Activated naive CD4-positive, alpha-beta T cell treated with anti-CD3 and anti-CD28 coated beads, Interleukin-2, amount 50 U/mL, for 24 hours (primary cell): ENCODE measurements at regions not wholly inside any gene's neighbourhood (a gene's known extent, or its start where the extent isn't known, plus 50 kb on each side); places are given as distances from the start of the nearest gene placed in this dataset.

Source experiments
- H3K27ac Mint-ChIP-seq: one replicate; pipeline ENCODE4 v1.8.0; 2021; ENCODE audit warnings: mild to moderate bottlenecking, mixed read lengths
- H3K27me3 Mint-ChIP-seq: one replicate; pipeline ENCODE4 v1.8.0; 2021; ENCODE audit warnings: mixed read lengths
- H3K36me3 Mint-ChIP-seq: one replicate; pipeline ENCODE4 v1.8.0; 2021; ENCODE audit warnings: mixed read lengths
- H3K4me1 Mint-ChIP-seq: one replicate; pipeline ENCODE4 v1.8.0; 2021; ENCODE audit warnings: mixed read lengths
- H3K4me3 Mint-ChIP-seq: one replicate; pipeline ENCODE4 v1.8.0; 2021; ENCODE audit warnings: mild to moderate bottlenecking, mixed read lengths
- H3K9me3 Mint-ChIP-seq: one replicate; pipeline ENCODE4 v1.8.0; 2021; ENCODE audit warnings: mixed read lengths

DNA sequence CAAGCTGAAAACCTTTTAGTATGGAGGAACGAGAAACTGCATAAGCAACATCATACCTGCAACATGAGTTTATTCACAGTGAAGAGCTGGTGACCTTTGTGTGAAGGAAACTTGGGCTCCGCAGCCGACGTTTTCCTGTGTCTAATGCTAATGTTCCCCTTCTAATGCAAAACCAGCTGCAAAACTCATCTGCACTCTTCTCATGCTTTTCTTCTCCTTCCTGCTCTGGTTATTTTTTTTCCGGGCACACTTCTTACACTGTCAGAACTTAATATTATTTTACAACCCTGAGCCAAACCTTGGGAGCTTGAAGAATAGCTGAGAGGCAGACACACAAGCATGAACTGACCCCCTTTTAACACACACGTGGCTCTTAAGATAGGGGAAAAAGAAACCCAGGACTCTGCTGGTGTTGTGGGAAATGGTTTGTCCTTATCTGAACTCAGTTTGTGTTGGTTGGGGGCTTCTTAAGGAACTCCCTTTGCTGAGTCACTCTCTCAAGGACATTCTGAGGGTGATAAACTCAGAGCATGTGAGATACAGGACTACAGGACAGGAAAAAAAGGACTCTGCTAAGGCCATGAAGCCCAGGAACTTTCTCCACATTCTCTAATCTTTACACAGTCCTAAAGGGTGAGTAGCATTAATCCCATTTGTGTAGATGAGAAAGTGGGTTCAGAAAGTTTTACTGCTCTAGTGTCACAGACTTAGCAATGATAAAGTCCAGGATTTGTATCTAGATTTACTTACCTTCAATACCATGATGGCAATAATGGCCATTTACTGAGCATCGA, 439.3 kb upstream of the TRIB2 start:
- H3K4me3 Mint-ChIP-seq = peak overlapping the region; percentile 7
- H3K27me3 Mint-ChIP-seq = no peaks in the 10 kb centered on the region
- peaks cover 2% of the 10 kb centered on the region for H3K36me3 Mint-ChIP-seq
- H3K27ac Mint-ChIP-seq = no peak overlapping the region
- no peaks in the 10 kb centered on the region for H3K9me3 Mint-ChIP-seq
- H3K4me1 Mint-ChIP-seq = peaks cover 19% of the 10 kb centered on the region

GRCh38 chr2:12278217-12278750, 438.5 kb upstream of the TRIB2 start:
- Mint-ChIP-seq H3K27ac (no peak overlapping the region), H3K4me3 (no peak overlapping the region), H3K27me3 (no peaks in the 10 kb centered on the region), H3K9me3 (no peaks in the 10 kb centered on the region), H3K4me1 (peaks cover 16% of the 10 kb centered on the region), H3K36me3 (peaks cover 2% of the 10 kb centered on the region)

DNA sequence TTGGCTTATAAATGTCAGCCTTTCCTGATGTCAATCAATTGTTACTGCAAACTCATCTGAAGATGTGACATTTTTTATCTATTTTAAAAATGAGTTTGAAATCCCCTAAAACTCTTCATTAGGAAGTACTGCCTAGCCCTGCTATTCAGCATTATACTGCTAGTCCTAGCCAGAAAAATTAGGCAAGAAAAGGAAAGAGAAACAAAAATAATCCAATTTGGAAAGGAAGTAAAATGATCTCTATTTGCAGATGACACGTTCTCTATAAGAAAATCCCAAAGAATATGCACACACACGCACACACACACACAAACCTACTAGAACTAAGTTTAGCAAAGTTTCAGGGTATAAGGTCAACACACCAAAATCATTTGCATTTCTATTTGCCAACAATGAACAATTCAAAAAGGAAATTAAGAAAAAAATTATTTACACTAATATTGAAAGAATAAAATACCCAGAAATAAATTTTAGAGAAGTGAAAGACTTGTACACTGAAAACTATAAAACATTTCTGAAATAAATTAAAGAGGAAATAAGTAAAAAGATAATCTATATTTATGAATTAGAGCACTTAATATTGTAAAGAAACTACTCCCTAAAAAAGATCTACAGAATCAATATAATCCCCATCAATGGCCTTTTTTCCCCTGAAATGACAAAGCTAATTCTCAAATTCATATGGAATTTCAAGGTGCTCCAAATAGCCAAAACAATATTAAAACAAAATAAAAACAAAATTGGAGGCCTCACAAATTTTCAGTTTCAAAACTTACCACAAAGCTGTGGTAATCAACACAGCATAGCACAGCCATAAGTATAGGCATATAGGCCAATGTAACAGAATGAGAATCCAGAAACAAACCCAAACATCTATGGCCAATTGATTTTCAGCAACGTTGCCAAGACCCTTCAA, 433.7 kb upstream of the TRIB2 start:
- Mint-ChIP-seq H3K4me1 (peaks cover 33% of the 10 kb centered on the region), H3K36me3 (no peaks in the 10 kb centered on the region), H3K27ac (no peak overlapping the region), H3K9me3 (no peaks in the 10 kb centered on the region), H3K4me3 (no peak overlapping the region), H3K27me3 (no peaks in the 10 kb centered on the region)

DNA sequence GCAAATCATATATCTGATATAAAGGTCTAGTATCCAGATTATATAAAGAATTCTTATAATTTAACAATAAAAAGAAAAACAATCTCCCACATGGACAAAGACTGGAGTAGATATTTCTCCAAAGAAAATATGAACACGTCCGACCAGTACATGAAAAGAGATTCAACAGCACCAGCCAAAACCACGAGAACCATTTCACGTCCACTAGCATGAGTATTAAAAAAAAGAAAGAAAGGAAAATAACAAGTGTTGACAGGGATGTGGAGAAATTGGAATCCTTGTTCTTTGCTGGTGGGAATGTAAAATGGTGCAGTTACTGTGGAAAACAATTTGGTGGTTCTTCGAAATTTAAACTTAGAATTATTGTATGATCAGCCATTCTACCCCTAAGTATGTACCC, 432.7 kb upstream of the TRIB2 start:
- H3K4me1 Mint-ChIP-seq = peaks cover 33% of the 10 kb centered on the region
- no peak overlapping the region for H3K4me3 Mint-ChIP-seq
- no peaks in the 10 kb centered on the region for H3K36me3 Mint-ChIP-seq
- H3K27ac Mint-ChIP-seq = no peak overlapping the region
- no peaks in the 10 kb centered on the region for H3K9me3 Mint-ChIP-seq
- H3K27me3 Mint-ChIP-seq = no peaks in the 10 kb centered on the region

DNA sequence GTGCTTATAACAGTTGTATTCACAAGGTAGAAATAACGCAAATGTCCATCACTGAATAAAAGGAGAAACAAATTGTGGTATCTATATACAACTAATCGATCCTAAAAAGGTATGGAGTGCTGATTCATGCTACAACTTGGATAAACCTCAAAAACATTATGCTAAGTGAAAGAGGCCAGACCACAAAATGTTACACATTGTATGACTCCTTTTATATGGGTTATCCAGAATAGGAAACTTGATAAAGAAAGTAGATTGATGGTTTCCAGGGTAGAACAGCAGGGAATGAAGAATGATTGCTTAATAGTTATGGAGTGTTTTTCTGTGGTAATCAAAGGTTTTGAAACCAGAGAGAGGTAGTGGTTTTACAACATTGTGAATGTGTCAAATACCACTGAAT, 432.2 kb upstream of the TRIB2 start:
- peak overlapping the region; percentile 68 for H3K27ac Mint-ChIP-seq

GRCh38 chr2:12286347-12286746, 430.4 kb upstream of the TRIB2 start:
- H3K4me1 Mint-ChIP-seq = peaks cover 28% of the 10 kb centered on the region
- H3K36me3 Mint-ChIP-seq = no peaks in the 10 kb centered on the region
- H3K4me3 Mint-ChIP-seq = no peak overlapping the region
- no peaks in the 10 kb centered on the region for H3K27me3 Mint-ChIP-seq
- H3K9me3 Mint-ChIP-seq = peaks cover 3% of the 10 kb centered on the region
- no peak overlapping the region for H3K27ac Mint-ChIP-seq

More for the DNA sequence above, 432.2 kb upstream of the TRIB2 start:
- H3K36me3 Mint-ChIP-seq = no peaks in the 10 kb centered on the region
- no peak overlapping the region for H3K4me3 Mint-ChIP-seq
- no peaks in the 10 kb centered on the region for H3K27me3 Mint-ChIP-seq
- H3K9me3 Mint-ChIP-seq = no peaks in the 10 kb centered on the region
- peaks cover 33% of the 10 kb centered on the region for H3K4me1 Mint-ChIP-seq

DNA sequence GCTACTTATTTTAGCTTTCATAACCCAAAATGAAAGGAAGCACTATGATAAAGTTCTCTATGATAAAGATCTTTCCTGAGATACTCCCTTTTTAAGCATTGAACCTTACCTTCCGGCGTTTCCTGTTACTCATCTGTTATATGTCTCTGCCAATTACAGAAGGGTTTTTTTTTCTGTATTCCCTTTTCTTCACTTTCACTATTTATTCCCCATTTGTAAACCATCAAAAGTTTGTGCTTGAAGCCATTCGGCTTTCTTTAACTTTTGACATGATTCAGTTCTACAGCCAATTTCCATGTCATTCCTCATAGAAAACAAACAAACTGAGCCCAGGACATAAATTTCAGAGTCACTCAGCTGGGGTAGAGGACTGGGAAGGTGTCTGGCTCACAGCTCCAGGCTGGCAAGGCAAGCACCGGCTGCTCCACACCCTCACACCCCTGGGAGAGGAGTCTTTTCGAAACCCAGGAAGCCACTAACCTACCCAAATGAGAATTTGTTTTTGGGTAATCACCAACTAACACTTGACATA, 429.4 kb upstream of the TRIB2 start:
- H3K27me3 Mint-ChIP-seq = no peaks in the 10 kb centered on the region
- peaks cover 28% of the 10 kb centered on the region for H3K4me1 Mint-ChIP-seq
- H3K36me3 Mint-ChIP-seq = no peaks in the 10 kb centered on the region

GRCh38 chr2:12288048-12288447, 428.7 kb upstream of the TRIB2 start:
- H3K27me3 Mint-ChIP-seq = no peaks in the 10 kb centered on the region
- H3K4me1 Mint-ChIP-seq = peaks cover 28% of the 10 kb centered on the region
- H3K4me3 Mint-ChIP-seq = no peak overlapping the region
- peaks cover 3% of the 10 kb centered on the region for H3K9me3 Mint-ChIP-seq
- H3K36me3 Mint-ChIP-seq = no peaks in the 10 kb centered on the region
- H3K27ac Mint-ChIP-seq = no peak overlapping the region

More for the DNA sequence above, 429.4 kb upstream of the TRIB2 start:
- H3K9me3 Mint-ChIP-seq = peaks cover 3% of the 10 kb centered on the region
- no peak overlapping the region for H3K27ac Mint-ChIP-seq
- no peak overlapping the region for H3K4me3 Mint-ChIP-seq

DNA sequence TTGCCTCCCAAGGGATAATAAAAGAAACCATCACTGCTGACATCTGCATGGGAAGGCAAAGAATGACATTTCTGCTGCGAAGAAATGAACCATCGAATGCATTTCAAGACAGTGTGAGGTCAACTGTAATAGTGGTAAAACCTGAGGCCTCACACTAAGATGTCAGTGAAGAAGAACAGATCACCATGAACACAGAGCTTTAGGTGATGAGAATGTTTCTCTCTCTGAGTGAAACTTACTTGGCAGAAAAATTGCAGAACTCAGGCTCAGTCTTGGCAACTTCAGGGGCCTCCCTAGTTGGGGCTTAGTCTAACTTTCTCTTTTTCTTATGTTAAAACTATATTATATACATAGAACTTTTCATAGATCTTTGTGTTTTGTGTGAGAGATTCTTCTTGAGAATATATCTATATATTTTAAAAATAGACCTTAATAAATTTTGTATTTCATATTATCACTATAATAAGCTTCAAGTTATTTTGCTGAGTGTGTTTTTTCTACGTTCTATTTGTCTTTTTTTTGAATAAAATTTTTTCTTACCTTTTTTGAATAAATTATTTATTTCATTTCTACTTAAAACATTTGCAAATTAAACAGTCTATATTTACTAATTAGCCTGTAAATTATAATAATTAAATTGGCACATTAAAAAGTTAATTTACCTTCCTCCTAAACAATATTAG, 427.5 kb upstream of the TRIB2 start:
- Mint-ChIP-seq H3K27ac (no peak overlapping the region), H3K36me3 (no peaks in the 10 kb centered on the region), H3K4me1 (peaks cover 36% of the 10 kb centered on the region), H3K4me3 (no peak overlapping the region), H3K27me3 (no peaks in the 10 kb centered on the region), H3K9me3 (peaks cover 3% of the 10 kb centered on the region)

DNA sequence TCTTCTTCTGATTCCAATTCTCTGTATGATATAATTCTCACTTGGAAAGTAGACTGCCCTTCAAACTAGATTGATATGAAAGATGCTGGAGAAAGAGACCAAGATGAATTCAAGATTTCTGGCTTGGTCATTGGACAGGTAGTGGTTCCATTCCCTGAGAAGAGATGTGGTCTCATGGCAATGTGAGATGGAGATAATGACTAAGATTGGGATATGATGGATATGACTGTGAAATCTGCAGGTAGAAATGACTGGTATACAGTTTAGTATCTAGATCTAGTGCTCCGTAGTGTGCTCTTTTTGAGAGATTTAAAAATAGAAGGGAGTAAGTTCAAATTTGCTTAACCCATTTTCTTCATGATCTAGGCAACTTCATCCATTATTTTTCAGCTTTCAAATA, 425.4 kb upstream of the TRIB2 start:
- H3K27me3 Mint-ChIP-seq = no peaks in the 10 kb centered on the region
- peaks cover 3% of the 10 kb centered on the region for H3K9me3 Mint-ChIP-seq
- no peak overlapping the region for H3K4me3 Mint-ChIP-seq
- H3K27ac Mint-ChIP-seq = no peak overlapping the region
- no peaks in the 10 kb centered on the region for H3K36me3 Mint-ChIP-seq
- peaks cover 44% of the 10 kb centered on the region for H3K4me1 Mint-ChIP-seq

GRCh38 chr2:12293874-12294273, 422.9 kb upstream of the TRIB2 start:
- Mint-ChIP-seq H3K9me3 (peaks cover 3% of the 10 kb centered on the region), H3K27me3 (no peaks in the 10 kb centered on the region), H3K4me3 (peak overlapping the region; percentile 35), H3K27ac (no peak overlapping the region), H3K36me3 (no peaks in the 10 kb centered on the region), H3K4me1 (peaks cover 42% of the 10 kb centered on the region)

- H3K27ac Mint-ChIP-seq = peak overlapping the region; percentile 73
- peak overlapping the region; percentile 52 for H3K4me3 Mint-ChIP-seq
- no peaks in the 10 kb centered on the region for H3K27me3 Mint-ChIP-seq
- H3K4me1 Mint-ChIP-seq = peaks cover 45% of the 10 kb centered on the region
- no peaks in the 10 kb centered on the region for H3K36me3 Mint-ChIP-seq
- peaks cover 2% of the 10 kb centered on the region for H3K9me3 Mint-ChIP-seq
These were observed 420.7 kb upstream of the TRIB2 start for GRCh38 chr2:12295856-12296519.

DNA sequence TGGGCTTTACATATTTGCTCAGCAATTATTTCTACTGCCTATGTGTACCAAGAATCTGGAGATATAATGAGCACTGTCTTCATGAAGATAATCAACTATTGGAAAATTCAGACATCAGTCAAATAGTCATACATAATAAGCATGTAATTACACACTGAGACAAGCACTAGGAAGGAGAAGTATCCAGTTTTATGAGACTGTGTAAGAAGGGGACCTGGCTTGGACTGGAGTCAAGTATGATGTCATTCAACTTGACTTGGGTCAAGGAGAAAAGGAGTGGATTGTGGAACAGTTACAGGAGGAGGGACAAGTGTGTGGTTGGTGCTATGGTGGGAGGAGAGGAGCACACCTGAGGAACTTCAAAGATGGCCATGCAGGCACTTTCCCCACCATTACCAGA, 419.8 kb upstream of the TRIB2 start:
- no peaks in the 10 kb centered on the region for H3K36me3 Mint-ChIP-seq
- H3K4me3 Mint-ChIP-seq = no peak overlapping the region
- no peaks in the 10 kb centered on the region for H3K9me3 Mint-ChIP-seq
- H3K27ac Mint-ChIP-seq = no peak overlapping the region
- no peaks in the 10 kb centered on the region for H3K27me3 Mint-ChIP-seq
- H3K4me1 Mint-ChIP-seq = peaks cover 54% of the 10 kb centered on the region

DNA sequence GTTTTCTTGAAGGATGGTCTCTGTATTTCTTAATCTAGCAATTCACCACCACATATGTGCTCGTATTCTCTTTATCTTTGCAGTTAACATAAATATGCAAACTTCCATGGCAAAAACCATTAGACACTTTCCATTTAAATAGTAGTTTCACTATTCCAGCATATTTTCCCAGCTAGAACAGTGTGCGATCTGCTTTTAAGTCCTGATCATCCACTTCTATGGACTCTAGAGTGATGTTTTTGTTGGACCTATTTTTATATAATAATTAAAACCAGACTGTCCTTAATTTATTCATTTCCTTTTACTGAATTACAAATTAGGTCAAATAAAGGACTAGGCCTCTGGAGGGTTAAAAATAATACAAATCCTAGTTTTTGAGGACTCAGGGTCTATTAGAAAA, 418.4 kb upstream of the TRIB2 start:
- no peak overlapping the region for H3K27ac Mint-ChIP-seq
- no peaks in the 10 kb centered on the region for H3K27me3 Mint-ChIP-seq
- no peaks in the 10 kb centered on the region for H3K9me3 Mint-ChIP-seq
- H3K4me1 Mint-ChIP-seq = peaks cover 66% of the 10 kb centered on the region
- H3K36me3 Mint-ChIP-seq = peaks cover under 1% of the 10 kb centered on the region
- no peak overlapping the region for H3K4me3 Mint-ChIP-seq

DNA sequence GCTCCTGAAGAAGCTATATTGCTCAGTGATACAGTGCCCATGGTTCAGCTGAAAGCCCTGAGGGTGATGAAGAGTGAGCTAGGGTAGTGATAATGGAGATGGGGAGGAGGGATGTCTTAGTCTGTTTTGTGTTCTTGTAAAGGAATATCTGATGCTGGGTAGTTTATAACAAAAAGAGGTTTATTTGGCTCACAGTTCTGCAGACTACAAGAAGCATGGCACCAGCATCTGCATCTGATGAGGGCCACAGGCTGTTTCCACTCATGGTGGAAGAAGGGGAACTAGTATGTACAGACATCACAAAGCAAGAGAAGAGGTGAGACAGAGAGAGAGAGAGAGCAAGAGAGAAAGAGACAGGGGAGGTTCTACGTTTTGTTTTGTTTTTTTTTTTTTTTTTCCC, 417.3 kb upstream of the TRIB2 start:
- no peak overlapping the region for H3K4me3 Mint-ChIP-seq
- no peaks in the 10 kb centered on the region for H3K27me3 Mint-ChIP-seq
- no peak overlapping the region for H3K27ac Mint-ChIP-seq
- H3K4me1 Mint-ChIP-seq = peaks cover 66% of the 10 kb centered on the region
- H3K9me3 Mint-ChIP-seq = no peaks in the 10 kb centered on the region
- peaks cover 1% of the 10 kb centered on the region for H3K36me3 Mint-ChIP-seq
